Coronary artery (tissue), 2 donors: ENCODE measurements at regions not wholly inside any gene's neighbourhood (a gene's known extent, or its start where the extent isn't known, plus 50 kb on each side); places are given as distances from the start of the nearest gene placed in this dataset.

Experiments
- DNase-seq: peaks from one replicate; pipeline ENCODE4 v3.0.0-alpha.2; 2017; ENCODE audit warnings: low spot score
- H3K27ac ChIP-seq, 2 donors: fragments of 200-600 bp; sonication (generic); one replicate each; pipeline ENCODE4 v1.5.1; 2016 to 2019
- H3K4me3 ChIP-seq: fragments of 200-600 bp; sonication (generic); 2 replicates; pipeline ENCODE4 v1.5.1; 2016; ENCODE audit warnings: mild to moderate bottlenecking, moderate library complexity
- TF ChIP-seq, protein P1 (sequence below): fragments of 200-600 bp; sonication (generic); IDR thresholded peaks from one replicate; pipeline ENCODE4 v1.5.1; 2019; ENCODE audit warnings: antibody characterized with exemption

DNA sequence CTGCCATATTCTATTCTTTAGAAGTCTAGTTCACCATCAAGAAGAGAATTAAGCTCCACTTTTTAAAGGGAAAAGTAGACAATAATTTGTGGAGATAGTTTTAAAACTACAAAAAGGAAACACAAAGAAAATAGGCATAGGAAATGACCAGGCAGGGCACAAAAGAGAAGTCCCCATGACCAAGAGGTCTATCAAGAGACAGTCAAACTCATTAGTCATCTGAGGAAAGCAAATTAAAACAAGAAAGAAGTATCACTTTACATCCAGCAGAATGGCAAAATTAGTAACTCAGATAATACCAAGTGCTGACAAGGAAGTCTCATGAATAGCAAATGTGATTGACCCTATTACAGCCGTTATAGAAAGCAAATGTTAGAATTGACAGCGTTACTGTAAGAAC is 243.7 kb upstream of the SNX7 start:
- no peak overlapping the region for H3K27ac ChIP-seq
- no peak overlapping the region for H3K4me3 ChIP-seq
- DNase-seq: no peak
- TF ChIP-seq, protein P1, sequence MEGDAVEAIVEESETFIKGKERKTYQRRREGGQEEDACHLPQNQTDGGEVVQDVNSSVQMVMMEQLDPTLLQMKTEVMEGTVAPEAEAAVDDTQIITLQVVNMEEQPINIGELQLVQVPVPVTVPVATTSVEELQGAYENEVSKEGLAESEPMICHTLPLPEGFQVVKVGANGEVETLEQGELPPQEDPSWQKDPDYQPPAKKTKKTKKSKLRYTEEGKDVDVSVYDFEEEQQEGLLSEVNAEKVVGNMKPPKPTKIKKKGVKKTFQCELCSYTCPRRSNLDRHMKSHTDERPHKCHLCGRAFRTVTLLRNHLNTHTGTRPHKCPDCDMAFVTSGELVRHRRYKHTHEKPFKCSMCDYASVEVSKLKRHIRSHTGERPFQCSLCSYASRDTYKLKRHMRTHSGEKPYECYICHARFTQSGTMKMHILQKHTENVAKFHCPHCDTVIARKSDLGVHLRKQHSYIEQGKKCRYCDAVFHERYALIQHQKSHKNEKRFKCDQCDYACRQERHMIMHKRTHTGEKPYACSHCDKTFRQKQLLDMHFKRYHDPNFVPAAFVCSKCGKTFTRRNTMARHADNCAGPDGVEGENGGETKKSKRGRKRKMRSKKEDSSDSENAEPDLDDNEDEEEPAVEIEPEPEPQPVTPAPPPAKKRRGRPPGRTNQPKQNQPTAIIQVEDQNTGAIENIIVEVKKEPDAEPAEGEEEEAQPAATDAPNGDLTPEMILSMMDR: no peak

DNA sequence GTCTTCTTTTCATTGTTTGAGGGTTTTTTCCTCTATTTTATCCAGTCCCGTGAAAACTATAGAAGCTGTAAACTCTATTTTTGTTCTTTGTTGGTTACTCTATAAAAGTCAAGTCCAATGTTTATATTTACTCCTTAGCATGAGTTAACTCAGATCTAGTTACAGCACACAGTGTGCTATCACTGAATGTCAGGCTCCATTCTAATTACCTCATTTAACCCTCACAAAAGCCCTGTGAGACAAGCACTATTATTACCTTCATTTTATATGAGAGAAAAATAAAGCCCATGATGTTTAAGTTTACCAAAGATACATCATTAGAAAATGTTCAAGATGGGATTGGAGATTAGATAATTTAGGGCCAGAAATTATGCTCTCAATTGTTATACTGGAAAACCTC is 251.4 kb upstream of the SNX7 start:
- Histone ChIP-seq H3K4me3 (no peak overlapping the region), H3K27ac (no peak overlapping the region)
- TF ChIP-seq, protein P1: no peak
- DNase-seq: no peak

DNA sequence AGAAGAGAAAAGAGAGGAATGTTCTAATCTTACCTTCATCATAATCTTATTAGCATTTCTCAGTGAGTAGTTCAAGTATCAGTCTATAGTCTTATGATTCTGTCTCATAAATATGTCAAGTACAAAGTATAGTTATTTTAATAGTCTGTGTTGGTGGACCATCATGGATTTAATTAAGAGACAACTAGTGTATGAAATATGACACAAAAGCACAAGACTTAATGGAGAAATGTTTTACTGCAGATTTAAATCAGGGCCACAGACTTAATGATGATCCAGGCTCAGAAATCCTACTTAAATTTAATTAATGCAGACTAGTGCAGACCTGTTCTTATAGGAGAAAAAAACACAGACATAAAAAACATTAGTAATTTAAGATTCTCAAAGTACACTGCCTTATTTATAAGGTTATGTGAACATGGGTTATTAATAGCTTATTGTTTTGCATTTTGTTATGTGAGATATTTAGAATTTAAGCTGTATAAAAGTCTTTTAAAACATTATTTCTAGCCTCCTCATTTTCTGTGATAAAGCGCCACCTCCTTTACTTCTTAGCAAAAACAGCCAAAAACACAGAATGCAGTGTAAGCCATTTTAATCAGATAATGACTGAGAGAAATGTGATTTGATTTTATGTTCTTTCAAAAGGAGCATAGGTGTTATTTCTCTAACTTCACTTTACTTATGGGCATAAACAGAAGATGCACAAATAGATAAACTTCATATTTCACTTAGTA is 255.0 kb upstream of the SNX7 start:
- DNase-seq: no peak
- H3K4me3 ChIP-seq: no peak overlapping the region
- H3K27ac ChIP-seq: no peak overlapping the region
- TF ChIP-seq, protein P1: no peak

DNA sequence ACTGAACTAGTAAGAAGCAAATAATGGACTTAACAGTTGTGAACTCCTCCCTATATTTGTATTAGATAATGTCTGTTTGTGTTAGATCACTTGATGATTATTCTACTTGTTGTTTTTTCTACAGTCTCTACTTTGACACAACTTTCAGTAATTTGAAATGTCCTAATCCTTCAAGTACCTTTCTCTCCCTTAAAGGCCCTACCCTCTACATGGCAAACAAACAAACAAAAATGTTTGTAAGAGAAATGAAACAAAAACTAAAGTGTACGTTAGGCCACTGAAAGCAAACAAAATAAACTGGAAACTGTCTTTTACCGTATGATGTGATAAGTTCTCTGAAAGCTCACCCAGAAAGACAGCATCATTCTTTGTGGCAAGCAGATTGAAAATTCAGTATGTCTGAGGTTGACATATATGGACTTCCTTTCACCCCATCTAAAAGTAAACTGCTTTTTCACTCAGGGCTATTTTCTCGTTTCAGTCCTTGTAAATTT is 255.9 kb upstream of the SNX7 start:
- DNase-seq: no peak

DNA sequence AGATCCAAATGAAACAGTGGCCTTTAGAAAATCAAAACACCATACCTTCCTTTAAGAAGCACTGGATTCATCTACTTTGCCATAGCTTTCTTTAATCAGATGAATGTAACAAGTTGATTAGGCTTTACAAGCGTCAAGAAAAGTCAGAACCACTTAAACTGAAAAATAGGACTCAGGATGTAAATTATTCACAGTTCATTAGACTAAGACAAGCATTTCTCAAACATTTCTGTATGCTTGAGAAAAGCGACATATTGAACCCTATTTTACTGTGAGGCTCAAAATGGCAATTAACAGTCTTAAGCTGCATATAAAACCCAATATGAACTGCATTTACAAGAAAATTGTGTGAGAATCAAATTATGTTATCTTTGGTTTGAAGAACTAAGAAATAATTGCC is 256.7 kb upstream of the SNX7 start:
- Histone ChIP-seq H3K4me3 (no peak overlapping the region), H3K27ac (no peak overlapping the region)
- DNase-seq: no peak
- TF ChIP-seq, protein P1: no peak

More for the DNA sequence above, 255.9 kb upstream of the SNX7 start:
- TF ChIP-seq, protein P1: no peak
- Histone ChIP-seq H3K4me3 (no peak overlapping the region), H3K27ac (no peak overlapping the region)

DNA sequence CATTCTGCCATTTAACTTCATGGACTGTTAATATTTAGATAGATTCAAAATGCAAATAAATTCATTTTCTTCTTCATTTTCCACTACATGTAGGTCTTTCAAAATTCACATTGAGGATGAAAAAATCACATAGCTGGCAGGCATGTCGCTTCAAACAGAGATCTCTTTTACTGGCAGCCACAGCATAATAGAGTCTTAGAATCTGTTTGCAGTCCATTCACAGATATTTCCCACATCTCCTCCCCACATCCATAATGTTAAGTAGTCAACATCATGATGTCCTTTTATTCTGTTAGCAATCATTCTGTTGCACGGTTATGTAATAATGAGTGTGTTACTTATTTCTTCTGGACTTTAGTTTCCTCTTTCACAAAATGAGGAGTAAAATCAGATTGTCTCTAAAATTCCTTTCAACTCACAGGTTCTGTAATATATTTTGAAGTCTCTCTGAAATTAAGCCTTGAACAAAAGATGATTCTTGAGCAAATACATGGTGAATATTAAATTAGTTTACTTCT is 257.5 kb upstream of the SNX7 start:
- no peak overlapping the region for H3K4me3 ChIP-seq
- TF ChIP-seq, protein P1: no peak
- H3K27ac ChIP-seq: no peak overlapping the region
- DNase-seq: no peak

DNA sequence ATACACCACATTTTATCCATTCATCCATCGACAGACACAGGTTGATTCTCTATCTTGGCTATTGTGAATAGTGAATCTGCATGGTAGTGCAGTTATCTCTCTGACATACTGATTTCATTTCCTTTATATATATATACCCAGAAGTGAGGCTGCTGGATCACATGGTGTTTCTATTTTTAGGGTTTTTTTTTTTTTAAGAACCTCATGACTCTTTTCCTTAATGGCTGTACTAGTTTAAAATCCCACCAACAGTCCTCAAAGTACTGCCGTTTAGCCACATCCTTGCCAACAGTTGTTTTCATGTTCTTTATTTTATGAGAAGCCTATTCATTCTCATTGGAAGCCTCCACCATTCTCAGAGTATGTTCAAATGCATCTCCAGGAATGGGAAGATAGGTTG is 258.7 kb upstream of the SNX7 start:
- Histone ChIP-seq H3K4me3 (no peak overlapping the region), H3K27ac (no peak overlapping the region)
- no peak for DNase-seq
- TF ChIP-seq, protein P1: no peak
